Panc1 (cell line): ENCODE measurements at regions not wholly inside any gene's neighbourhood (a gene's known extent, or its start where the extent isn't known, plus 50 kb on each side); places are given as distances from the start of the nearest gene placed in this dataset.

Source experiments
- SIN3A ChIP-seq: IDR thresholded peaks from 2 replicates; pipeline ENCODE4 v1.6.1; 2012; ENCODE audit warnings: low read depth, mild to moderate bottlenecking, low read length, moderate library complexity, borderline replicate concordance; ENCODE audit not compliant: insufficient read depth
- TCF7L2 ChIP-seq: IDR thresholded peaks from 2 replicates; pipeline ENCODE4 v1.6.1; 2011; ENCODE audit warnings: mild to moderate bottlenecking, low read depth, low read length, inconsistent platforms
- TF ChIP-seq, protein P1 (sequence below): fragments of 450-650 bp; IDR thresholded peaks from 2 replicates; pipeline ENCODE4 v1.5.1; 2017; ENCODE audit warnings: mild to moderate bottlenecking

DNA sequence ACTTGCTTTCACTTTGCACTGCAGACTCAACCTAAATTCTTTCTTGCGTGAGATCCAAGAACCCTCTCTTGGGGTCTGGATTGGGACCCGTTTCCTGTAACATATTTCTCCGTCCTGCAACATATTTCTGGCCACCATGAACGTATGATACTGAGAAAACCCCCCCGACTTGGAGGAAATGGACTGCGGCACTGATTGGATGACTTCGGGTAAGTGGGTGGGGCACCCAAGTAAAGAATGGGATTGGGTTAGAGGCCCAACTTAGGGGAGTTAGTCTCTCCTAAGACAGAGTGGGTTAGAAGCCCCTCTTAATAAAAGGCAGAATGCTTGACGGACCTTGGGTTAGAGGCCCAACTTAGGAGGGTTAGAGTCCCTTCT lies 690.4 kb downstream of the UQCRFS1 start:
- TF ChIP-seq, protein P1, sequence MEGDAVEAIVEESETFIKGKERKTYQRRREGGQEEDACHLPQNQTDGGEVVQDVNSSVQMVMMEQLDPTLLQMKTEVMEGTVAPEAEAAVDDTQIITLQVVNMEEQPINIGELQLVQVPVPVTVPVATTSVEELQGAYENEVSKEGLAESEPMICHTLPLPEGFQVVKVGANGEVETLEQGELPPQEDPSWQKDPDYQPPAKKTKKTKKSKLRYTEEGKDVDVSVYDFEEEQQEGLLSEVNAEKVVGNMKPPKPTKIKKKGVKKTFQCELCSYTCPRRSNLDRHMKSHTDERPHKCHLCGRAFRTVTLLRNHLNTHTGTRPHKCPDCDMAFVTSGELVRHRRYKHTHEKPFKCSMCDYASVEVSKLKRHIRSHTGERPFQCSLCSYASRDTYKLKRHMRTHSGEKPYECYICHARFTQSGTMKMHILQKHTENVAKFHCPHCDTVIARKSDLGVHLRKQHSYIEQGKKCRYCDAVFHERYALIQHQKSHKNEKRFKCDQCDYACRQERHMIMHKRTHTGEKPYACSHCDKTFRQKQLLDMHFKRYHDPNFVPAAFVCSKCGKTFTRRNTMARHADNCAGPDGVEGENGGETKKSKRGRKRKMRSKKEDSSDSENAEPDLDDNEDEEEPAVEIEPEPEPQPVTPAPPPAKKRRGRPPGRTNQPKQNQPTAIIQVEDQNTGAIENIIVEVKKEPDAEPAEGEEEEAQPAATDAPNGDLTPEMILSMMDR: no peak
- TF ChIP-seq TCF7L2 (no peak), SIN3A (no peak)
